PFSK-1 (cell line): ENCODE measurements at regions not wholly inside any gene's neighbourhood (a gene's known extent, or its start where the extent isn't known, plus 50 kb on each side); places are given as distances from the start of the nearest gene placed in this dataset.

Experiments used
- POLR2AphosphoS5 ChIP-seq: IDR thresholded peaks from 2 replicates; pipeline ENCODE4 v1.6.1; 2012; ENCODE audit warnings: low read depth, mild to moderate bottlenecking, control low read depth, low read length, moderate library complexity
- SIN3A ChIP-seq: IDR thresholded peaks from 2 replicates; pipeline ENCODE4 v1.6.1; 2012; ENCODE audit warnings: mild to moderate bottlenecking, low read length, moderate library complexity, borderline replicate concordance; ENCODE audit not compliant: insufficient read depth
- TAF1 ChIP-seq: IDR thresholded peaks from 2 replicates; pipeline ENCODE4 v1.6.1; 2012; ENCODE audit warnings: low read length, control low read depth, borderline replicate concordance; ENCODE audit not compliant: insufficient read depth
- TF ChIP-seq, protein P1 (sequence below), 2 experiments: IDR thresholded peaks; 2 replicates each; pipeline versions ENCODE4 v1.6.1 to v1.8.0; 2011 to 2012; ENCODE audit warnings: low read depth in 2 of 2, low read length in 2 of 2, control low read depth in 1 of 2, inconsistent platforms in 1 of 2, mild to moderate bottlenecking in 1 of 2, moderate library complexity in 1 of 2; ENCODE audit not compliant: insufficient read depth in 1 of 2

GRCh38 chr6:26232306-26232939, 132.6 kb upstream of the BTN3A2 start:
- TF ChIP-seq POLR2AphosphoS5 (no peak), SIN3A (no peak), TAF1 (no peak)
- TF ChIP-seq, protein P1, sequence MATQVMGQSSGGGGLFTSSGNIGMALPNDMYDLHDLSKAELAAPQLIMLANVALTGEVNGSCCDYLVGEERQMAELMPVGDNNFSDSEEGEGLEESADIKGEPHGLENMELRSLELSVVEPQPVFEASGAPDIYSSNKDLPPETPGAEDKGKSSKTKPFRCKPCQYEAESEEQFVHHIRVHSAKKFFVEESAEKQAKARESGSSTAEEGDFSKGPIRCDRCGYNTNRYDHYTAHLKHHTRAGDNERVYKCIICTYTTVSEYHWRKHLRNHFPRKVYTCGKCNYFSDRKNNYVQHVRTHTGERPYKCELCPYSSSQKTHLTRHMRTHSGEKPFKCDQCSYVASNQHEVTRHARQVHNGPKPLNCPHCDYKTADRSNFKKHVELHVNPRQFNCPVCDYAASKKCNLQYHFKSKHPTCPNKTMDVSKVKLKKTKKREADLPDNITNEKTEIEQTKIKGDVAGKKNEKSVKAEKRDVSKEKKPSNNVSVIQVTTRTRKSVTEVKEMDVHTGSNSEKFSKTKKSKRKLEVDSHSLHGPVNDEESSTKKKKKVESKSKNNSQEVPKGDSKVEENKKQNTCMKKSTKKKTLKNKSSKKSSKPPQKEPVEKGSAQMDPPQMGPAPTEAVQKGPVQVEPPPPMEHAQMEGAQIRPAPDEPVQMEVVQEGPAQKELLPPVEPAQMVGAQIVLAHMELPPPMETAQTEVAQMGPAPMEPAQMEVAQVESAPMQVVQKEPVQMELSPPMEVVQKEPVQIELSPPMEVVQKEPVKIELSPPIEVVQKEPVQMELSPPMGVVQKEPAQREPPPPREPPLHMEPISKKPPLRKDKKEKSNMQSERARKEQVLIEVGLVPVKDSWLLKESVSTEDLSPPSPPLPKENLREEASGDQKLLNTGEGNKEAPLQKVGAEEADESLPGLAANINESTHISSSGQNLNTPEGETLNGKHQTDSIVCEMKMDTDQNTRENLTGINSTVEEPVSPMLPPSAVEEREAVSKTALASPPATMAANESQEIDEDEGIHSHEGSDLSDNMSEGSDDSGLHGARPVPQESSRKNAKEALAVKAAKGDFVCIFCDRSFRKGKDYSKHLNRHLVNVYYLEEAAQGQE (IDR thresholded peaks at IDR 0.05; ENCODE audit: insufficient read depth in 1 of 2, low read depth in 2 of 2, low read length in 2 of 2) = no peak
